Fibroblast of skin of scalp (primary cell): ENCODE measurements at regions not wholly inside any gene's neighbourhood (a gene's known extent, or its start where the extent isn't known, plus 50 kb on each side); places are given as distances from the start of the nearest gene placed in this dataset.
A peak's percentile ranks its signal among the peaks of the same experiment; 100 is the strongest.
"Not testable (repeated sequence)": the region's sequence is repeated elsewhere in the genome, so short reads cannot be mapped to it uniquely, and the experiment has no call there.

Experiments used
- DNase-seq: peaks from one replicate; pipeline ENCODE4 v3.0.0-alpha.2; 2013

DNA sequence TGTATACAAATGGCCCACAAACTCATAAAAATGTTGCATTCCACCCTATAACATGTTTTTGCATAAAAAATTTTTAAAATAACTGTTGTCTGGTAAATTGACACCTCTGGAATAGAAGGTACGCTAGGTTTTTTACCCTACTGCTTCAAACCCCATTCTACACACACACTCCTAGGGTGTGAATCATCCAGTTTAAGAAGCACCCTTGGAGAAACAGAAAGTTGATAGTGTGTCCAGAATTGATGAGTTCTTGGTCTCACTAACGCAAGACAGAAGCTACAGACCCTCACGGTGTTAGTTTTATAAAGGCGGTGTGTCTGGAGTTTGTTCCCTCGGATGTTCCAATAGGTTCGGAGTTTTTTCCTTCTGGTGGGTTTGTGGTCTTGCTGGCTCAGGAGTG, 158.5 kb downstream of the KLRB1 start:
- no peak for DNase-seq

DNA sequence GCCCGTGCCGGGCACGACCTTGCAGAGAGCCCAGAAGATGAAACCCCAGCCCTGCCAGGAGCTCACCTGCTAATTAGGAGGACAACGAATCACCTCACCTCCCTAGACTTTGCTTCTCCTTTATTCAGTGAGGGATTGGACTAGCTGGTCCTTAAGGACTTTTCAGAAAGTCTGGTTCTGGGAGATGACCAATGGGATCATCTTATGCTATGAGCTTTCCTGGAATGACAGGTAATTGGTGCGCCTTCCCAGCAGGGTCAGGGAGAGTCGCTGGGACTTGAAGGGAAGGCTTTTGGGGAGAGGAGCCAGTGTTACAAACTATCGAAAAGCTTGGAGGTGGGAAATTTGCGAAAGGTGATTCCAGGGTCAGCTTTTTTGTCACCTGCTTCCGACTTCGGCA, 159.1 kb downstream of the KLRB1 start:
- not testable (repeated sequence) for DNase-seq

DNA sequence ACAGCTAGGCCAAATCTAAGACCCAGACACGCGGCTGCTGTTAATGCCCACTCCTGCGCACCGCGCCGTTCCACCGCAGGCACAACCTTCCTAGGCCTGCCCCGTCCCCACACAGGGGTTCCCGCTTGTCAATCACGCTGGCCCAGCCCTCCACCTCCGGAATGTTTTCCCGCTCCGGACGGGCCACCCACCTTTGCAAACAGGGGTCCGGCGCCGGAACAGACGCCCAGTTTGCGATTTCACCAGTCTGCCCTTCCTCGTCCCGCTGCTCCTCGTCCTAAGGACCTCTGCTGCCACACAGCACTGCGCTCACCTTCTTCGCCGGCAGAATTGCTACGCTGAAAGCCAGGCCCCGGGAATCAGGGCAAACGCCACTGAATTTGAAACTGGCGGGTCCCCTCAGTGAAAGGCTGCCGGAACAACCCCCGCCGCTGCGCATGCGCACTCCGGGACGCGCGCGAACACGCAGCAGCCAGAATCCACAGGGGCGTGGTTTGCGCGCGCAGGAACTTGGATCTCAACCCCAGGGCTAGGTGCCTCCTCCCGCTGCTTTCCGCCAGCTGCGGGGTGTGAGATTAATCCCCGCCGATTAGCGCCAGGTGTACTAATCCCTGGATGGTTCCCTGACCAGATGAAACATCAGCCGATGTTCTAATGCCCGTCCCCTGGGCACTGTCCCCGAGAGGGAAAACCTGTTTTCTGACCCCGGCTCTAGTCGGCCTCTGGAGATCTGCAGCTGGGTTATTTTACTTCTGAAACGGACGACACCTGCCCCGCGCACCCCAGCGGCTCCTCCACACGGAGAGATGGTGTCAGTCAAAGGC, 159.7 kb downstream of the KLRB1 start:
- DNase-seq: peak; percentile 79

DNA sequence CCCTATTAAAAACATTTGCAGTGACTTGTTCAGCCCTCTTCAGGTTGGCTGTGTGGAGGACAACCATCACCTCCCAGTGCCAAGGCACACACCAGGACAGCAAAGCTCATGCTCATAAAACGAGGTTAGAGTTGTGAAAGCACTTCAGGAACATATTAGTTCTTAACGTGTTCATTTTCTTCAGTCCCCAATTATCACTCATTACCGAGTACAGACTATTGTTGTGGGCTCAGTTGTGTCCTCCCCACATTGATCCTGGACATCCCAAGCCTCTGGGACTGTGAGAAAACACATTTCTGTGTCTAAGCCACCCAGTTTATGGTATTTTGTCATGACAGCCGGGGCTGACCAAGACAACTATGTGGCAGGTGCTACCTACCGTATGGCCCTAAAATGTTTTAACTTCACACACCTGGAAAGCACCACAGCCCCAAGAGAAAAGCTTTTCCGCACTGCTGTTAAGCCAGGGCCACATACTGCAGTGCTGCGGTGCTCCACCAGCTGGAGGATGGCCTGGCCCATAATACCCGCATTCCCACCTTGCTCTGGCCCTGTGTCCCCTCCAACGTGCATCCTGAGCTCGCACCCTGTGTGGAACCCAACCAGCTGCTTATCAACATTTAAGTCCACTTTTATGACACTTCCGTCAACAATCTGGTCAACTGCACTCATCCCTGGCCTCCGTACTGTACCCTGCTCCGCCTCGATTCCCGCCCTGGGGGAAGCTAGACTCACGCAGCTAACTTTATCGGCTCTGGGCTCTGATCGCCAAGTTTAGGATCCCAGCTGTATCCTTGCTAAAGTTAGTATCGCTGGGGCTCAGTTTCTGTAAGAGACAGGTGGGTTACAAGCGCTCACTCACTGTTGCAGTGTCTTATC, 160.6 kb downstream of the KLRB1 start:
- not testable (repeated sequence) for DNase-seq

DNA sequence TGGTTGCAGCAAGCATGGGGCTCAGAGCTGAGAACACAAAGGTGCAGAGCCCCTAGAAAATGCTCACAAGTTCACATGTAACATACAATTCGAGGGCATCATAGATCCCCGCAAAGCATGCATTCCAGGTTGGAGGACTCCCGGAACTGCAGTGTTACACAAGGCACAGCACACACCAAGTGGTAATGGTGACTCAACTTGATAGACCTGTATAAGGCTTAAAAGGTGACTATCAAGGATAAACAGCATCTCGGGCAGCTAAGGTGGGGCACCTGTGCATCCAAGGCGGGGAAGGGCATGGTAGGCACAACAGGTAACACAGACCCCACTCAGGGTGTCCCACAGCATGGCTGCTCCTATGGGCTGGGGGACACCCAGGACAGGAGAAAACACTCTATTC, 167.3 kb downstream of the KLRB1 start:
- DNase-seq: not testable (repeated sequence)

DNA sequence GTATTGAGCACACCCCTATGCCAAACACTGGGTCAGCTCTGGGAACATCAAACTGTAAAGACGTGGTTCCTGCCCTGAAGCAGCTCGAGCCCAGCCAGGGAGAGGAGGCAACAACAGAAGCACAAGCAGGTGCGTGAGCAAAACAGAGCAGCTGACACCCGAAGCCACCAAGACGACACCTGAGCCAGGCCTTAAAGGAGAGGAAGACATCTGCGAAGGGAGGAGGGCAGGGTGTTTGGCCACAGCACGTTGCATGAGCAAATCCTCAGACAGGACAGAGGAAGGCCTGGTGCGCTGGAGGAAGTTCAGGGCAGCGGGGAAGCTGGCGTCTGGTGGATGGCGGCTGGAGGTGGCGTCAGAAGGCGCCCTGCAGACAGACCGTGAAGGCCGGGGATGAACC, 172.0 kb downstream of the KLRB1 start:
- DNase-seq: not testable (repeated sequence)

DNA sequence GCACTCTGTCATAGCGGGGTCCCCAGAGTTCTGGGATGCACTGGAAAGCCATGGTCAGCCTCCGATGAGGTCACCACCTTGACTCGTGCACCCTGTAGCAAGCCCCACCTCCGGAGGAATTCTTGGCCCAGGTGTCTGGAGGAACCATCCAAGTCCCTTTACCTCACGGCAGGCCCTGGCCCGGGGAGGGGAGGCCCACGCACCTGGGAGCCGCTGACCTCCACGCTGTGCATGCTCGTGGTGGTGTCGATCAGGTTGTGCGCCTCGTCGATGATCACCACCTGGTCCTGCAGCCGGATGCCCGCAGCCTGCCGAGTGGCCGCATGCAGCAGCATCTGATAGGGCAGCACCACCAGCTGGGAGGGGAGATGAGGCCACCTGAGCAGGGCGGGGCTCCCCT, 177.3 kb downstream of the KLRB1 start:
- not testable (repeated sequence) for DNase-seq

DNA sequence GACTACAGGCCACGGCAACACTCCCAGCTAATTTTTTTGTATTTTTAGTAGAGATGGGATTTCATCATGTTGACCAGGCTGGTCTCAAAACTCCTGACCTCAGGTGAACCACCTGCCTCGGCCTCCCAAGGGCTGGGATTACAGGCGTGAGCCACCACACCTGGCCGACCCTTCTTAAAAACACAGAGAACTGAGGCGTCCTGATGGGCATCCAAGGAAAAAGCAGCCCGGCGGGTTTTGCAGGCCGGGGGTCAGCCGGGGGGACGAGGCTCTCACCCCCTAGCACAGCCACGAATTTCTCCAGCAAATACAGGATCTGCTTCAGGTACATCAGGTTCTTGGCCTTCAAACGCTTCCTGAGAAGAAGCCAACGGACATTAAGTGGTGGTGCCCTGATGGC, 178.9 kb downstream of the KLRB1 start:
- DNase-seq: not testable (repeated sequence)

DNA sequence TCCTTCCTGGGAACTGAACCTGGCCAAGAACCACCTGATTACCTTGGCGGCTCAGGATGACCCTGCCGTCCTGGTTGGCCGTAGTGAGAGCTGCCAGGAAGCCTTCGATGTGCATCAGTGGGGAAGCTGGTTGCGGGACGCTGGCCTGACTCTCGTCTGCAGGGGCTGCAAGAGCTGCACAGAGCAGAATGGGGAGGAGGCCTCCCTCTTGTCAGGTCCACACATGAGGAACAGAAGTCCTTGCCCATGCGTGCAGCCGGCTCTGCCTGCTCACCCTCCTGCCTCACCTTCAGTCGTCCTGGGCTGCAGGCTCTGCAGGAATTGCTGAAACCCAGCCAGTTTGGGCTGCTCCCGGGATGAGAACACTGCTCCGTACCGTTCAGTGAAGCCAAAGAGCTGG, 182.3 kb downstream of the KLRB1 start:
- DNase-seq: not testable (repeated sequence)

DNA sequence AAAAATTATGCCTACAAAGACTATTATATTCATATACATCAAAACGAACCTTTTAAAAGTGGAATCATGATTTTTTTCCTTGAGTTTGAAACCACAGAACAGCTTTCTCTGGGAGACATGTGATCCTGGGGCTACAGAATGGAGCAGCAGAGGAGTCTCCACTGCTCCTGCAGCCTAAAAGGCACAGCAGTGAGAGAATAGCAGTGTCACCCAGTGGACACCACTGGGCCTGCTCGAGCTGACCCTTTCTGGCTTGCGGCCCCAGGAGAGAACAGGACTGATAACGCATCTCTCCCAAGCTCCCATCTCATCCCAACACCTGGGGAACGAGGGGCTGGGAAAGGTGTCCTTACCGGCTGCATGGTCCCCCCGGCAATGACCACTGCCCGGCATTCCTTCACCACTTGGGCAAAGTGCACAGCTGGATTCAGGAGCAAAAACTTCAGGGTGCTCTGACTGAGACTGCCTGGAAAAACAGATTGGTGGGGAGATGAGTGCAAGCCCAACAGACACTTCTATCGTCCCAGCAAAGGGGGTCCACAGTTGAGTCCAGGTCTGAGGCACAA, 183.5 kb downstream of the KLRB1 start:
- DNase-seq: not testable (repeated sequence)

DNA sequence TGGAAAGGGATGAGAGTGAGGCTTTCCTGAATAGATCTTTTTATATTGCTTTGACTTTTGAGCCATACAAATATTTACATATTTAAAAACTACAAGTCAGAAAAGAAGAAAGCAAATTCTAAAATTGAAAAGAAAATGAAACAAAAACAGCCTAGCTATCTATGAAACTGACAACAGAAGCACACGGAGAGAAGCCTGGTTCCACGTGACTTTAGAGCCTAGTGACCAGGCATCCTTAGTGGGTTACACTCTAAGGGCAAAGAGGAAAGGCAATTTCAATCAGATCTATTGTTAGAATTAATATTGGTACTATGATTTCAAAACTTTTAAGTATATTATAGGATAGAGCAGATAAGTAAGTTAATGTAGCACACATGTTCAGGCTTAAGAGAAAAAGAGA, 185.0 kb downstream of the KLRB1 start:
- not testable (repeated sequence) for DNase-seq

DNA sequence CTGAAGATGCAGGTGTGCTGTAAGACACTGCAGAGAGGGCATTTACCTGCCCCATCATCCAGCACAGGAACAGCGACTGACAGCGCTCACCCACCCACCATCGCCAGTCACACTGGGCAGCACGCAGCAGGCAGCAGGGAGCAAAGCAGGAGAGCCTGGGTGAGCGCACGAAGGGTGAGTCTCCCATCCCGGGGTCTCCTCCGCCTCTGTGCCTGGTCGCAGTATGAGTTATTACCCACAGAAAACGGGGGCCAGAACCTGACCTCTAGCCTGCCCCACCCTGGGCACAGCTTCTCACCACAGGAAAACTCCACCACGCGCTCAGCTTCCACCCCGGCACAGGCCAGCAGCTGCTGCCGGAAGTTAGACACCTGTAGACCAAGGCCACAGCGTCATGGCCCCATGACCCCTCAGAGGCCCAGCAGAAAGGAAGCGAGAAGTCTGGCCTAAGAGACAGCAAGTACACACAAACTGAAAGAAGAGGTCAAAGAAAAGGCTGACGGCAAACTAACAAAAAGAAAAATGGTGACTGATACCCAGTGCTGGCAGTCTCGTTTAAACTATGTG, 186.1 kb downstream of the KLRB1 start:
- DNase-seq: not testable (repeated sequence)

DNA sequence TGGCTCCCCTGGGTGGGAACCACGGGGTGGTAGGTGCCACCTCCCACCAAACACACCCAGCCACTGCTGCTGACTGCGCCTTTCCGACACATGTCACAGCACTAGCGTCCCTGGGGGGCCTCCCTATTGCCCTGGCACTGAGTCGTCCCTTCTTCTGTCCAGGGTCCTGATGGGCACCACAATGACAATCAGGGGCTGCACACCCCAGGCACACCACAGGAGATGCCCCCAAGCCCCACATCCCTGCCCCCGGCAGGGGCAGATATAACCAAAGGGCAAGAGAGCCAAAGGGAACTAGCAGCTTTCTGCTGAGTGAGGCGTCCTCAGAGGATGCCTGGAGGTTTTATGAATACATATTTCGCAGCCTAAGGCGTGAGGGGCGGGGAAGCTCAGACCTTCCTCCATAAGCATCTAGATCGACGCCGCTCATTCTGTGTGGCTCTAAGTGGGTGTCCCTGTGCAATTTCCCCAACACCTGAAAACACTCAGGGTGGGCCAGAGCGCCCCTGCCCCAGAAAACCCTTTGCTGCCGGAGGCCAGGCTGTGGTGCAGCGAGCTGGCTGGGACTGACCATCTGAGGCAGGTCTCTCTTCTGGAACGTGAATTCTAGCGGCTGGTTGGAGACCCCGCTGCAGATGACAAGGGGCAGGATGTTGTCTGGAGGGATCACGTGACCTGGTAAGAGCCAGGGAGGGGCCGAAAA, 186.7 kb downstream of the KLRB1 start:
- DNase-seq: not testable (repeated sequence)

DNA sequence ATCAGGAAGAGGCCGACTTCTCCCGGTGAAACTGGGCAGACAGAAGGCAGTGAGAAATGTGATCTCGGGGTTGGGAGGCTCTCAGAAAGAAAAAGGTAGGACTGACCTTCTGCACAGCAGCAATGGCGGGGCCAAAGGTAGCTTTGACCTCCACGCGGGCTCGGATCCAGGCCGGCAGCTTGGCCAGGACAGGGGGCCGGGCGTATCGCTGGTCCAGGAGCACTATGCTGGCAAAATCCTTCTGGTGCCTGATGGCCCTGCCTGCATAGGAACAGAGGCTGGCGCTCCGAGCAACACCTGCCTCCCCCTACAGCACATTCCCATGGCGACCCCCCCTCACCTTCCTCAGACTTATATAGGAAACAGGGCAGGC, 189.1 kb downstream of the KLRB1 start:
- DNase-seq: not testable (repeated sequence)

DNA sequence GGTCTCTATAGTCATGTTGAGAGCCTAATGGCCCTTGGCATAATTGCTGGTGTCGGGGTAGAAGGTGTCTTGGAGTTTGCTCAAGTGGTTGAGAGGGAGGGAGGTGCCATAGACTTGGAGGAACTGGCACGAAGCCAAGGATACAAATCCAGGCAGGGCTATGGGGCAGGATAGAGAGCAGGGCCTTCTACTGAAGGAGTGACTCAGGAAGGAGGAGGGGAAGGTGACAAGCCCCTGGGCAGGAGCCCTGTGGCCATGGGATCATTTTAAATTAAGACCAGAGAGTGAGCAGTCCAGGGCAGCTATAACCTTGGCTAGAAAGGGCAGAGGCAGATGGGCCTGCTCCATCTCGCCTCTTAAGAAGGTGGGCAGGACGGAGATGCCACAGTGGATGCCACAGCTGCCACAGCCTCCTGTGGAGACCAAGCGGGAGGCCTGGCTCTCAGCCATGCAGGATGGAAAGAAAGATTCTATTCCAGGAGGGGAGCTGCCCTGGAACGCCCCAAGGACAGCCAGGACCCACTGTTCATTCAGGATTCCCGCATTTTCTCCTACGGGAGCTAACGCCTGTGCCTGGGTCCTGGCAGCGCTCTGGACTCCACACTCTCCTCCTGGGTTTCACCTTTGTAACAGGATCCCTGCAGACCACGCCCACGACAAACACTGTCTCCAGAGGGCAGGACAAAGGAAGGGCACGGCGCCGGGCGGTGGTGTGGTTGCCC, 189.6 kb downstream of the KLRB1 start:
- DNase-seq: not testable (repeated sequence)

DNA sequence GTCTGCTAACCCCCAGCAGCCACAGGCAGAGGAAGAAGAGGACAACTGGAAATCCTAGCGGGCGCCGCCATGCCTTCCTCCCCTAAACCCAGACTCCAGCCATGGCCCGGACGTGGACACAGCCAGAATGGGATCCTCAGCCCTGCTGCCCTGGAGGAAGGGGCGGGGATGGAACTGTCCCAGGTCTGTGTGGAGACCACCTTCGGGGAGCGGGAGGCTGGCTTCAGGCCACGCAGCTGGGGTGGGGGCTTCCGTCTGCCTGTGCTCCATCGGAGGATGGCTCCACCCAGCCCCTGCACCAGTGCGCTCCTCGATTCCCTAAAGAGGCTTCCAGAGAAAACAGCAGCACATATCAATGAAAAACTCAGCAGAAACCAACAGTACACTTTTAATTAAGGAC, 190.4 kb downstream of the KLRB1 start:
- not testable (repeated sequence) for DNase-seq

DNA sequence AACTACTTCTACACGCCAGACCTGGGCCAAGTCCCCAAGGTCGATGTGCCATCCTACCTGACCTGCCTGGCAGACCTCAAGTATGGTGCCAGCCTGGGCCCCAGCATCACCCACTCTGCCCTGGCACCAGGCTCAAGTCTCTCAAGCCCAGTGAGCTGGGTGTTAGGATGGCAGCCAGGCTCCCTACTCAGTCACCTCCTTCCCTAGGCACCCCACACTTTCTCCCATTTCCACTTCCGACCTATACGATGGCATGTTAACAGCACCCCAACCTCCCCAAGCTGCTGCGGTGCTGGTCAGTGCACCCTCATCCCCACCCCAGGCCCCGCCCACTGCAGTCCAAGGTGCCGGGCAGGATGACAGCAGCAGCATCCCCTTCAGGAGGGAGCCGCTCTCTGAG, 191.4 kb downstream of the KLRB1 start:
- not testable (repeated sequence) for DNase-seq

DNA sequence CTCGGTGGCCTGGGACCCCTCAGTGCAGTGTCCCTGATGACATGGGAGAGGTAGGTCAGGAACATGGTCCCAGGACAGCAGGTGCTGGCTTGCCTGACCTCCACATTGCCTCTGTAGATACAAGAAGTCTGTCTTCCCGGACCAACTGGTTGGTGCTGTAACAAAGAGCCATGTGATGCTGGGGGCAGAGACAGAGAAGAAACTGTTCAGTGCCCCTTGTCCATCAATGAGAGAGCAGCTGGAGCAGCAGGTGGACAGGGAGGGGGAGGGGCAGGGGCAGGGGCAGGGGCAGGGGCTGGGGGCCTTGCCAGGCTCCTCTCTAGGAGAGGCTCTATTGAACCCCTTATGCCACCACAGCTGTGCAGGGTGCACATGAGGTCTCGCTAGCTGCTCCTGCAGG, 191.8 kb downstream of the KLRB1 start:
- DNase-seq: not testable (repeated sequence)

DNA sequence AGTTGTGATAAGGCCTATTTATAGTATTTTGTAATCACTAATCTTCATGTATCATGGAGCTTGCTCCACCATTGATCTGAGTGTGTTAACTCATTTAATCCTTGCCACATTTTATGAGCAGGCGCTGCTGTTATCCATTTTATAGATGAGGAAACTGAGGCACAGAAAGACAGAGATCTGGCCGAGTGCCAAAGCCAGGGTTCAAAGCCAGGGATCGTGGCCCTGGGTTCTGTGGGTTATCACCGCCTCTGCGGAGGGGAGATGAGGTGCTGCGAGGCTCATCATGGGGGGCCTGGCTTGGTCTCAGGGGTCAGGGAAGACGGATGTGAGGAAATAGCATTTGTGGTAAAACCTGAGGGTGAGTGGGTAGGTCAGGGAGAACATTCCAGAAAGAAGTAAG, 193.9 kb downstream of the KLRB1 start:
- DNase-seq: not testable (repeated sequence)

DNA sequence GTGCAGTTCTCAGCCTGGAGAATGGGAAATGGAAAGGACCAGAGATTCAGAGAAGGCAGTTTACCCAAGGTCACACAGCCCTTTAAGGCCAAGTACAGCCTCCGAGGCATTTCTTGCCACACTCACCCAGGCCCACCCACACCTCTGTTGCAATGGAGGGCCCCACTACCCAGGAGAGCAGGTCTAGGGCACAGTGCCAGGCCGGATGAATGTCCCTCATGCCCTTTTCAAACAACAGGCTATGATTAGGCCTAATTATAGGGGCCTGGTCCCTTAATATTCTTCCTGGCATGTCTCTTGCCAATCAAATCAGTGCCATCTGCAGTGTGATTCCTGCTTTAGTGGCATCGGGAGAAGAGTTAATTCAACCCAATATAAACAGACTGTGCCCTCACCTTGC, 195.3 kb downstream of the KLRB1 start:
- not testable (repeated sequence) for DNase-seq

DNA sequence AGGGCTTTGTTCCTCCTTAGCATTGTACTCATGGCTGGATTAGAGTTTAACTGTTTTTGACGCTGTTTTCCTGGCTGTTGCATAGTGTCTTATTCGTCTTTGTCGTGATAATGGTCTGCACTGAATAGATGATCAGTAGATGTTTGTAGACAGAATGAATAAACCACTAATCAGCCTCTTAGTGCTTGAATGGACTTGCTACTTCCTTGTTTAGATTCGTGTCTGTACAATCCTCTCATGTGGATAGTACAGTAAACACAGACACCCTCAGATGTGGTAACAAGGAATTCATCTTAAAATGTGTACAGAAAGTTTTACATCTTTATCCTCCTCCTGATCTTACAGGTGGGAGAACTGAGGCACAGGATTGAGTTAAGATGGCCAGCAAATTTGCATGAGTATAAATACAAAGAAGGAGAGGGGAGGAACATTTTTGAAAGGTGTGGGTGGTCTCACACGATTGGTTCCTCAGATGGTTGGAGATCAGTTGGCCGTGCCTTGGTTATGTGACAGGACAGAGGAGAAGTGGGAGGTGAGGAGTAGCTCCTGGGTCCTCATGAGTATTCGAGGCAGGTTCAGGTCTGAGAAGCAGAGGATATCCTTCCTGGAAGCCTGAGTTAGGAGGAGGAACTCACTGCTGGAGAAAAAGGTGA, 196.0 kb downstream of the KLRB1 start:
- DNase-seq: not testable (repeated sequence)
